NOMO-1 treated with dmso at 0.1 percent for 144 hours (cell line): ENCODE measurements at regions not wholly inside any gene's neighbourhood (a gene's known extent, or its start where the extent isn't known, plus 50 kb on each side); places are given as distances from the start of the nearest gene placed in this dataset.
"Not testable (repeated sequence)": the region's sequence is repeated elsewhere in the genome, so short reads cannot be mapped to it uniquely, and the experiment has no call there.

ENCODE experiments used
- DNase-seq: peaks from one replicate; lab custom pipeline; 2025; ENCODE audit not compliant: unreplicated experiment; lab: John Stamatoyannopoulos, UW

GRCh38 chr17:21514567-21514966 lies 138.4 kb downstream of the KCNJ12 start:
- DNase-seq: not testable (repeated sequence)

- peak; percentile 14 for DNase-seq
These were observed 141.6 kb downstream of the KCNJ12 start for GRCh38 chr17:21517538-21518293.

GRCh38 chr17:21522755-21523336 lies 146.7 kb downstream of the KCNJ12 start:
- DNase-seq: no peak

GRCh38 chr17:21523497-21524210 lies 147.5 kb downstream of the KCNJ12 start:
- no peak for DNase-seq

- DNase-seq: no peak
These were observed 148.0 kb downstream of the KCNJ12 start for GRCh38 chr17:21524211-21524591.

- DNase-seq: no peak
These were observed 149.4 kb downstream of the KCNJ12 start for GRCh38 chr17:21525464-21526130.

GRCh38 chr17:21528031-21528695 lies 152.0 kb downstream of the KCNJ12 start:
- DNase-seq: no peak

GRCh38 chr17:21530311-21530710 lies 154.2 kb downstream of the KCNJ12 start:
- no peak for DNase-seq

GRCh38 chr17:21530841-21531240 lies 154.7 kb downstream of the KCNJ12 start:
- DNase-seq: no peak

- no peak for DNase-seq
These were observed 156.7 kb downstream of the KCNJ12 start for GRCh38 chr17:21532763-21533385.

GRCh38 chr17:21535686-21536375 lies 156.5 kb upstream of the KCNJ18 start:
- DNase-seq: no peak

- no peak for DNase-seq
These were observed 155.0 kb upstream of the KCNJ18 start for GRCh38 chr17:21537302-21537701.

GRCh38 chr17:21538615-21539014 lies 153.7 kb upstream of the KCNJ18 start:
- no peak for DNase-seq

- no peak for DNase-seq
These were observed 153.2 kb upstream of the KCNJ18 start for GRCh38 chr17:21539146-21539545.

GRCh38 chr17:21540502-21540901 lies 151.8 kb upstream of the KCNJ18 start:
- DNase-seq: no peak

GRCh38 chr17:21542070-21542469 lies 150.3 kb upstream of the KCNJ18 start:
- no peak for DNase-seq

GRCh38 chr17:21542991-21543390 lies 149.3 kb upstream of the KCNJ18 start:
- peak; percentile 1 for DNase-seq

GRCh38 chr17:21545064-21545463 lies 147.3 kb upstream of the KCNJ18 start:
- DNase-seq: no peak

GRCh38 chr17:21548236-21548635 lies 144.1 kb upstream of the KCNJ18 start:
- DNase-seq: no peak

GRCh38 chr17:21549107-21549687 lies 143.1 kb upstream of the KCNJ18 start:
- no peak for DNase-seq
